Inferior parietal cortex (tissue), 1 donor: ENCODE measurements at regions not wholly inside any gene's neighbourhood (a gene's known extent, or its start where the extent isn't known, plus 50 kb on each side); places are given as distances from the start of the nearest gene placed in this dataset.
"Not testable (repeated sequence)": the region's sequence is repeated elsewhere in the genome, so short reads cannot be mapped to it uniquely, and the experiment has no call there.

ENCODE experiments used
- DNase-seq: peaks from one replicate; pipeline ENCODE4 v3.0.0-alpha.2; 2016; ENCODE audit errors: extremely low spot score

GRCh38 chr9:1115370-1115769 lies 65.2 kb downstream of the DMRT2 start:
- no peak for DNase-seq

GRCh38 chr9:1117439-1117838 lies 67.3 kb downstream of the DMRT2 start:
- no peak for DNase-seq

DNA sequence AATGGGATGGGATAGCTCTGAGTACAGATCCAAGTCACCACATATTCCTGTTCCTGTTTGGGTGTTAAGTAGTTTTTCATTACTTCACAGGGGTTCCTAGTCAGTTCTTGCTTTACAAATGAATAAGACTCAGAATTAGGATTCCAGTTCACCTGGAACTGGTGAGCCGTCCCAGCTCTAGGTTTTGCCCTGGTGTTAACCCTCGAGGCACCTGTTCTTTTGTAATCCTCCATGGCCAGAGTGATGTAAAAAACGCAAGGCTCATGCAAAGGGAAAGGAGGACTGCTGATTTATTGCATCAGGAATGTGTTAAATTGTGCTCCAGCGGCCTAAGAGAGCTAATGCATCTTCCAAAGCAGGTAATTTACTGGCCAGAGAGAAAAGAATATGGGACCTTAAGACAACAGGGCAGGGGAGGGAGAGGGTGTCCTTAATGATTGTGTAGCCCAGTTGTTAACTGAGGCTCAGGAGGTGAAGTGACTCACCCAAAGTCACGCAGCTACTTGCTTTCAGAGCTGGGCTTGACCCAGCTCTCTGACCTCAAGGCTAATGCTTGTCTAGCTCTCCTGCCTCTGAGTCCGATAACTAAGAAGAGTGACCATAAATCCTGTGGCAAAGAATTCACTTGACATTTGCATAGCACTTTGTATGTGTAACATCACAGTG lies 70.5 kb downstream of the DMRT2 start:
- no peak for DNase-seq

DNA sequence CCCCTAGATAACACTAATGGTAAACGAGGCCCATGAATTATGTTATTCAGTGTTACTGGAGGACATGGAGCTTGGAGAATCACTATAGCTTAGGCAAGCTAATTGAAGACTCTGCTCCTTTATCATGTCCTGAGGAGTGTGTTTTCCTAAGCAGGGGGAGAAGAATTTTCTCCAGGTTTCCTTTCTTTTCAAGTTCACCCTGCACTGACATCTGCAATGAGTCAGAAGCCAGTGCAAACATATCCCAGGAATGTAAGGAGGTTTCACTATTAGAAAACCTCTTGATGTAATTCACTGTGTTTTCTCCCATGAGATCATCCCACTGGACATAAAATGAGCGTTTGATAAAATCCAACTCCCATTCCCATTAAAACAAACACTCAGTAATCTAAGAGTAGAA lies 75.6 kb downstream of the DMRT2 start:
- no peak for DNase-seq

GRCh38 chr9:1128046-1128445 lies 77.9 kb downstream of the DMRT2 start:
- no peak for DNase-seq

DNA sequence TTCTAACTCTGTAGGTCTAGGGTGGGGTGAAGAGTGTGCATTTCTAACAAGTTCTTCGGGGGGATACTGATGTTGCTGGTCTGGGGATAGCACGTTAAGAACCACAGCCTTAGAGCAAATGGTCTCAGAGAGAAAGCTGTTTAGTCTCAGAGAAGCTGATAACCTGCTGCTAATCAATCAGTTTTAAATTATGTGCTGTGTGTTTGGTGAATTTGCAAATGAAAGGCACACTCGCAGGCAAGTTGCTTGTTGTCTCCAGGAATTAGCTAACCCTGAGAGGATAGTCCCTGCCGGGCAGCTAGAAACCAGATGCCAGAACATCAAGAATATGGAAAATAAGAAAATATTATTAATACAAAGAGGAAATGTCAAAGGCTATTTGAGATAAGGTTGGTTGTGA lies 79.2 kb downstream of the DMRT2 start:
- no peak for DNase-seq

- no peak for DNase-seq
Measured at GRCh38 chr9:1140057-1140456, 89.9 kb downstream of the DMRT2 start.

DNA sequence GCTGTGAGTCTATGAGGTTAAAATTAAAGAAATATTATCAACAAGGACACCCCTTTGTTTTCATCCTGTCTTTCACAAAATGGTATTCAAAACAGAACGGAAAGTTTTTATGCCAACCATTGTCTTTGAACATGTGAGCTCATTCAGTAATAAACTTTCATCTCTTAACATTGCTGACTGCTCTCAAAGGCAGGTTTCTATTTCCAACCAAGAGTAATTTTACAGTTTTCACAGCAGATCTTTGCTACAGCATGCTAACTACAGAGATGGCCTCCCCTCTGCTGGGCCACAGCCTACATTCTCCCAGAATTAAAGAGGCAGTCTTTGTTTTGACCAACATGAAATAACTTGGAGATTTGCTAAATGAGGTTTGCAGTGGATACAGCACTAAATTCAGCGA lies 101.5 kb downstream of the DMRT2 start:
- DNase-seq: no peak

- DNase-seq: no peak
Measured at GRCh38 chr9:1152171-1152570, 102.0 kb downstream of the DMRT2 start.

DNA sequence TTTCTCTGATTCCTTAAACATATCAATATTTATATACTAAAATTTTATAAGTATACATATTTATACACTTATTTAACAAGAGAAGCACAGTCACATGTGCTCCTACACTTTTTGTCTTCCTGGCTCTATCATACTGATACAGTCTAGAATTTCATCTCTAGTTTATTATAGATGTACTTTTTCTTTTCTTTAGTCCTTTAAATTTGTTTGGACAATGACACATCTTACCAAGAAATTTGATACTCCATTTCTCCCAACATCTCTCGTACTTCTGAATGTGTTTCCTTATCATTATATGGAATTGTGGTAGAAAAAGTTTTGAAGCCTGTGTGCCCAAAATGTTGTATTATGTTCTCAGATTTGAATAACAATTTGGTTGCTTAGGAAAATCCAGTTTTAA lies 104.6 kb downstream of the DMRT2 start:
- no peak for DNase-seq

DNA sequence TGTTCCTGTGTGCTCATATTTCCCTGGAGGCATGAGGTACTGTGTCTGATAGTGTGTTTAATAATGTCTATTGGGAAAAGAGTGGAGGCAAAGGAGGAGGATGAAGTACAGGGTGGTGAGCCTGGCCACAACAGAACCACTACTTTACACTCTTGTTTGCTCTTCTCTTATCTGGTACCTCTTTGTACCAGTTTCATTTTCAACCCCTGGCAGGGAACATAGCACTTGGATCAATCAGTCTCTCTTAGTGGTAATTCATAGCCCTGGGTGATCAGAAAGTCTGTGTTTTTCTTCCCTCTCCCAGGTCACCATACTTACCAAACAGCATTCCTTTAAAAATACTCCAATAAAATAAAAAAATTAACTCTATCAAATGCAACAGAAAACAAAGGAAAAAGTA lies 105.4 kb downstream of the DMRT2 start:
- DNase-seq: no peak

- no peak for DNase-seq
Measured at GRCh38 chr9:1156794-1157550, 106.8 kb downstream of the DMRT2 start.

- DNase-seq: no peak
Measured at GRCh38 chr9:1157836-1158235, 107.7 kb downstream of the DMRT2 start.

GRCh38 chr9:1170918-1171317 lies 120.8 kb downstream of the DMRT2 start:
- DNase-seq: no peak

DNA sequence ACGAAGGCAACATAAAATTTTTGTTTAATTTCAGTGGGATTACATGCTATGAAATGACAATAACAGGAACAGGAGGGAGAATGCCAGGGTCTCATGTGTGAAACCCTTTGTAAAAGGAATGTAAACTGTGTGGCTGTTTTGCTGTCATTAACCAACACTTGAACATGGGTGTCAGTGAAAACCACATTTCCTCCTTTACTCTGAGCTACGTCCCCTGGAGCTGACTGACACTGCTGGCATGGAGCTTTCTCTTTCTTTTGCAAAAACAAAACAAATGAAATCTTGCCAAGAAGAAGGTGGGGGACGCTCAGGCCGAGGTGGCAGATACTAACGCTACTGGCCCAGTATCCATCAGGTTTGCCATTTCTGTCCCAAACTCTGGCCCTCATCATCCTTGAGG lies 121.4 kb downstream of the DMRT2 start:
- no peak for DNase-seq

DNA sequence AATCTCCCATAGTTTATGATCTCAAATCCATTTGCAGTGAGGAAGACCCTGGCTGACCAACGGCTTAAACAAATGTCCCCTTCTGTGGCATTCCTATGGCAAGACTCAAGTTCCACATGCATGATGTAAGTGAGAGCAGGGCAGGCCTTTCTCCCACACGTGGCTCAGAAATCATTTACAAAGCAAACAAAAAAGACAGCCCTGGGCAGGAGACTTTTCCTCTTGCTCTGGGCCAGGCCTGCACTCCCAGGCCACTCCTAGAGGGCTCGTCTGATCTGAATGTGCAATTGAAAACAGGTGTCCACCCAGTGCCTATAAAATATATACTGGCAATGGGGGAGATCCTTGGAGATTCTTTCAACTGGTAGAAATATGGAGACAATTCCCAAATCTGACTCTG lies 123.1 kb downstream of the DMRT2 start:
- no peak for DNase-seq

DNA sequence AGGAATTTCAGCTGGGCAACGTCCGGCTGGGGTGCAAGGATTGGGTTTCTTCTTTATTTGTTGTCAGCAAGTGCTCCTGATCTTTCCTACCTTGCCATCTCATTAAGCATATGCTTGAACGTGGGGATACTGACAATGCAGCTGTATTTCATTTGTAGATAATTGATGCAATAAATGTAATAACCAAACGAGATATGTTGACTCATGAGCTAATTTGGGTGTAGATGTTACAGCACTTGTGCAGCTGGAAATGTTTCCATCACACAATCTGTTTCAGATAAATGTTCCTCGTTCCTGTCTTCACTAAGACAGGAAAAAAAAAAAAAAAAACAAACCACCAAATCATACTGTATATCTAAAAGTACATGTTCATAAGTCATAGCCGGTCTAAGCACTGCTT lies 123.8 kb downstream of the DMRT2 start:
- no peak for DNase-seq

GRCh38 chr9:1179366-1179765 lies 129.2 kb downstream of the DMRT2 start:
- DNase-seq: no peak

DNA sequence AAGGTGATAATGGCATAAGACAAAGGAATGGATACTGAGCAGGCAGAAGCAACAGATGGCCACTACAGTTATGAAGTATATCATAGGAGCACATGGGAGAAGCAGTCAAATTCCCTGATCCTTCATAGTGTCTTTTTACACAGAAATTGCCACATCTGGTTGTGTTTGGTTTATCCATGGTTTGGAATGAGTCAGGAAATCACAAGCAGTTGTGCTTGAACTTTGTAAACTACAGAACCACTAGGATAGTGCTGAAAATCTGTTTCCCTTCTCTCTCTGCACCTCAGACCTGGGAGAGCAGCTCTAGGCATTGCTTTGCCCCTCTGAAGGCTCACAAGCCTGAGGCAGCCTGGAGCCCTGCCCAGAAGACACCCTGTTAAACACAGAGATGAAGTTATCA lies 134.0 kb downstream of the DMRT2 start:
- no peak for DNase-seq

- DNase-seq: not testable (repeated sequence)
Measured at GRCh38 chr9:1187137-1187536, 137.0 kb downstream of the DMRT2 start.

DNA sequence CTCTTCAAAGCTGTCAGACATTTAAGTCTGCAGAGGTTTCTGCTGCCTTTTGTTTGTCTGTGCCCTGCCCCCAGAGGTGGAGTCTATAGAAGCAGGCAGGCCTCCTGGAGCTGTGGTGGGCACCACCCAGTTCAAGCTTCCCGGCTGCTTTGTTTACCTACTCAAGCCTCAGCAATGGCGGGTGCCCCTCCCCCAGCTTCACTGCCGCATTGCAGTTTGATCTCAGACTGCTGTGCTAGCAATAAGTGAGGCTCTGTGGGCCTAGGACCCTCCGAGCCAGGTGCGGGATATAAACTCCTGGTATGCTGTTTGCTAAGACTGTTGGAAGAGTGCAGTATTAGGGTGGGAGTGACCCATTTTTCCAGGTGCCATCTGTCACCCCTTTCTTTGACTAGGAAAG lies 145.5 kb downstream of the DMRT2 start:
- DNase-seq: not testable (repeated sequence)

DNA sequence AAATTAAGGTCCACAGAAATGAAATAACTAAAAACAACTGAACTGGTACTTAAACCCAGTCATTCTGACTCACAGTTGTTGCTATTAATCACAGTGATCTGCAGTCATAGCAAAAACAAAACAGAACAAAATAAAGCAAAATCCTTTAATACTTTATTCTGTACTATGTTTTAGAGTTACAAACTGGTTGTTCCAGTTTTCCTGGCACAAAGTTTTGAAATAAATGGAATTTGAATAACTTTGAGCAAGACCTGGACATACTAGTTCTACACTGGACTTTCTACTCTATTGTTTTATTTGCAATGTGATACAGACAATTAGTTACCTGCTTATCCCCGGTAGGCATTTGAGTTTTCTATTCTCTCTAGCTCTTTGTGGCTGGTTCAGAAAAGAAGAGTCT lies 147.9 kb downstream of the DMRT2 start:
- DNase-seq: no peak

- no peak for DNase-seq
Measured at GRCh38 chr9:1200847-1201251, 150.7 kb downstream of the DMRT2 start.

GRCh38 chr9:1201262-1201661 lies 151.1 kb downstream of the DMRT2 start:
- DNase-seq: no peak
